DMS53 (cell line): ENCODE measurements at regions not wholly inside any gene's neighbourhood (a gene's known extent, or its start where the extent isn't known, plus 50 kb on each side); places are given as distances from the start of the nearest gene placed in this dataset.
"Not testable (repeated sequence)": the region's sequence is repeated elsewhere in the genome, so short reads cannot be mapped to it uniquely, and the experiment has no call there.

Experiments
- DNase-seq: peaks from one replicate; lab custom pipeline; 2025; lab: John Stamatoyannopoulos, UW

DNA sequence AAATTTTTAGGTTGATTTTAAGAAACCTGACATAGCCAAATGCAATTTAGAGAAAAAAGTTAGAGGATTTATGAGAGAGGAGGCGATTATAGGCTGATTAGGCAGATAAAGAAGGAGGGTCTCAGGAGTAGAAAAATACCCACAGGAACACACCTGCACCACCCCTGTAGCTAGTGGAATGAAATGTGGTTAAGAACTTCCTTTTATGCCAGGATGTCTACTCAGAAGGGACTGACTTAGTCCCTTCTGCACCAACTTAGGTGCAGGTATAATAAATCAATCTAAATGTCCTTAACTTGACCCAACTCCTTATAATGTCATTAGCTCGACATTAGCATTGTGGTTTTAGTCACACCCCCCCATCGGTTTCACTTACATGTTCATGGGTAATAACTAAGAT, 1274.5 kb upstream of the TMEFF2 start:
- DNase-seq = no peak

DNA sequence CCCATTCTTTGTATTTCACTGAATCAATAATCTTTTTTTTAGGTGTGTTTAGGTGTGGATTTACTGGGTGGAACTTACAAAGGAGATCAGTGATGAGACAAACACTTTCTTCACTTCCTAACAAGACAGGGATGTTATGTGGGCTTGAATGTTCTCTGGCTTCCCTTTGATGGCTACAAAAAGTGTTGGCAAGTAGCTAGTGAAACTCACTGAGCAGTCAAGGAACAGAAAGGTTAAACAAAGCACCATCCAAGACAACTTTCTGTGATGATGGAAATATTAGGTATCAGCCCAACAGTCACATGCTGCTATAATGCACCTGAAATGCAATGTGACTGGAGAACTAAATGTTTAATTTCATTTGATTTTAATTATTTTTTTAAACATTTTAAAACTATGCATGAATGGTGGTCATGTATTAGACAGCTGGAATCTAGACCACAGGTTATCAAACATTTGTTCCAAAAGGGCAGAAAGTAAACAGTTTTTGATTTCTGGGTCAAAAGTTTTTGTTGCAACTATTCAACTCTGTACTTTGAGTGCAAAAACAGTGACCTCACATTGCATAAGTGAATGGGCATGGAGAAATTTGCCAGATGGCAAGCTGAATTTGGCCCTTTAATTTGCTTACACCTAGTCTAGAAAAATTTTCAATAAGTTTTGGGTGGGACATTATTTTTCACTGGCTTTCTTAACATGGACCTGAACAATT, 1272.7 kb upstream of the TMEFF2 start:
- no peak for DNase-seq

DNA sequence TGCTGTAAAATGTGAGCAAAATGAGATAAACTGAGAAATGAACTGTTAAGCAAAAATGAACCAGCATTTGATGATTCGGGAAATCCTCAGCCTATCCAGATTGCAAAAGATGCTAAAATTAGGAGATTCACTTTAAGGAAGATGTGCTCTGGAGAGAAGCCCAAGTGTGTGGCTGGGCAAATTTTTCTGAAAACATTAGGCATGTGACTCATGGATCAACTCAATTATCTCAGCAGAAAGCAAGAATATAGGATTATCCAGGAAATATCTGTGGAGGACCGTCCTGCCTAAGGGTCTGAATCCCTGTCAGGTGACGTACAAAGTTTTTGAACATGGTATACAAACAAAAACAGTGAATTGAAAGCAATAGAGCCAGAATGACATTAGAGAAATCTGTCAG, 1268.3 kb upstream of the TMEFF2 start:
- no peak for DNase-seq

DNA sequence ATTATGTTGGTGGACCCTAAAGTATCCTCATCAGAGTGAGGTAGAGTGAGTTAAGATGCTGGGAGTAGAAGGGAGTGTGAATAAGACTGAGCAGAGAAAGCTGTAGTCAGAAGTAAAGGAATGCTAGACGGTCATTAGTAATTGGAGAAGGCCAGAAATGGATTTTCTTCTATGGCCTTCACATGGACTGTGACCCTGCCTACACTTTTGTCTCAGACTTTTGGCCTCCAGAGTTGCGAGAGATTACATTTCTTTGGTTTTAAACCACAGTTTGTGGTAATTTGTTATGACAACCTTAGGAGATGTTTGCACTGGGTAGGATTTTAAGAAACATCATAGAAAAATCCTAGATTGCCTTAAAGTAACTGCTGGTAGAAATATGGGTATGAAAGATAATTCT, 1267.7 kb upstream of the TMEFF2 start:
- DNase-seq = no peak

DNA sequence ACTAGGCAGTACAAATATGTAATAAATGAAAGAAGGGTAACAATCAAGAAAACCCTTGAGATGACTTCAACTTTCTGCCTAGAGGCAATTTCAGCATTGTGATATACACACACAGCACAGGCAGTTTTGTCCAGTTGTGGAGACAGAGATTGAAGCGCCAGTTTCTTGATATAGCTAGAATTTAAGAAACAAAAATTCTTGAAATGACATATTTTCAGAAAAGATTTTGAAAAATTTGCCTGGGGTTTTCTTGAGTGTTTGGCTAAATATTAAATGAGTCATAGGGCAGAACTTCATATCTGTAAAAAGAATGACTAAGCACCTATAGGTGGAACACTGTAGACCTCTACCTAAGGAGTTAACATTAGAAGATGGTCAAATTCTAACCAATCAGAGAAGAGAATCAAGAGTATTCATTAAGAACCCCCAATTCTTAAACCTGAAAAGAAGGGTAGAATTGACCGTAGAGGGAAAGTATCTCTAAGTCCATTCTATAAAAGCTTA, 1266.8 kb upstream of the TMEFF2 start:
- DNase-seq = peak; percentile 23

DNA sequence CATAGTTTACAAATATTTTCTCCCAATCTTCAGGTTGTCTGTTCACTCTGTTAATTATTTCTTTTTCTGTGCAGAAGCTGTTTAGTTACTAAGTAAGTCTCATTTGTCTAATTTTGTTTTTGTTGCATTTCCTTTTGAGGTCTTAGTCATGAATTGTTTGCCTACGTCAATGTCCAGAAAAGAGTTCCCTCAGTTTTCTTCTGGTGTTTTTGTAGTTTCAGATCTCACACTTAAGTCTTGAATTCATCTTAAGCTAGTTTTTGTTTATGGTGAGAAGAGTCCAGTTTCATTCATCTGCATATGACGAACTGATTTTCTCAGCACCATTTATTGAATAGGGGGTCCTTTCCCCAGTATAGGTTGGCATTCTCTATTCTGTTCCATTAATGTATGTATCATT, 1252.2 kb upstream of the TMEFF2 start:
- DNase-seq = no peak

DNA sequence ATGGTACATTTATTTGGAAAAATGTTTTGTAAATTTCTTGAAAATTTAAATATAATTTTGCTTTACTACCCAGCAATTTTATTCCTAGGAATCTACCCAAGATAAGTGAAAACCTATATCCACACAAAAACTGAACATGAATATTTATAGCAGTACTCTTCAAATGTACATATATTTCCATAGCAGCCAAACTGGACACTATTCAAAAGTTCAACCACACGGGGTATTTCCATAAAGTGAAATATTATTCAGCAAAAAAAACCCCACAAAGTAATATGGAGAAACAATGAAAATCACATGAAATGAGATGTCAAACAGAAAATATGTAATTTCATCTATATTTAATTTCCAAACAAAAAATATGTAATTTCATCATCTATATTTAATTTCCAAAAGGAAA, 1247.6 kb upstream of the TMEFF2 start:
- no peak for DNase-seq

DNA sequence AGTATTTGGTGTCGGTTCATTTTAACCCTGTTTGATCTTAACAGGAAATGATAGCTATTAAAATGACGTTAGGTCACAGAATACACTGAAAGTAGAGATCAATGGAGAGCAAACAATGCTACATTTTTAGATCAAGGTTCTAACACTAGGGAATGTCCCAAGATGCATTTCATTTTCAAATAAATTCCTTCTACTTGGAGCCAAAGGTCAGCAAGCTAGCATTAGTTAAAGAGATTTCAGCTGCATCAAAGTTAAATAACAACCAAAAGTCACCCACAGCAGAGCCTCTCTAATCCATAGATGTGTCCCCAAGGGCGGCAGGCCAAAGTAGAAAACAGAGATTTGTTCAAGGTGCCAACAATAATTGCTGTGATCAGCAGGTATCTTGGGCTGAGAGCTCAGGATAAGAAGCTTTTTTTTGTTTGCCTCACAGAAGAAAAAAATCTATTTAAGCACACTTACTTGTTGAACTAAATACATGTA, 1233.6 kb upstream of the TMEFF2 start:
- DNase-seq = peak; percentile 23

DNA sequence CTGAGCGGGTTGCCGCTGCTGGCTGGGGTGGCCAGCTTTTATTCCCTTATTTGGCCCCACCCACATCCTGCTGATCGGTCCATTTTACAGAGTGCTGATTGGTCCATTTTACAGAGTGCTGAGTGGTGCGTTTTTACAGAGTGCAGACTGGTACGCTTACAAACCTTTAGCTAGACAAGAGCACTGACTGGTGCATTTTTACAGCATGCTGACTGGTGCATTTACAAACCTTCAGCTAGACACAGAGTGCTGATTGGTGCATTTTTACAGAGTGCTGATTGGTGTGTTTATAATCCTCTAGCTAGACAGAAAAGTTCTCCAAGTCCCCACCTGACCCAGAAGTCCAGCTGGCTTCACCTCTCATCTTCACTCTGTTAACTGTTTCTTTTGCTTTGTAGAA, 1217.6 kb upstream of the TMEFF2 start:
- not testable (repeated sequence) for DNase-seq

DNA sequence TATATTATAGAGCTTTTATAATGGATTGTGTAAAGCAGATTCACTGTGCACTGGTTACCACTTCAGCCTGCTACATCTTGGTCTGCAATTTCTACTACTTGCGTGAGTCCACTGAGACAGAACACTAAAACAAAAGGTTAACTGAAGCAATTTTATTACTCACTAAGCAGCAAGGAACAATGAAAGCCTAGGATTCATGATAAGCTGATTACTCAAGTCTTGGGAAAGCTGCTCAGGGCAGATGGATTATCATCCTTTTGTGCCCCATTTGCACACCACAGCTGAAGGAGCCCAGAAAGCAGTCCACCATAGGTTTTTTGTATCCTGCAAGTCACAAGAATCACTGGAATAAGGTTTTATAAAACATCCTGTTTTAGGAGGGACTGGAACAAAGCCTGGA, 1215.2 kb upstream of the TMEFF2 start:
- DNase-seq = no peak

DNA sequence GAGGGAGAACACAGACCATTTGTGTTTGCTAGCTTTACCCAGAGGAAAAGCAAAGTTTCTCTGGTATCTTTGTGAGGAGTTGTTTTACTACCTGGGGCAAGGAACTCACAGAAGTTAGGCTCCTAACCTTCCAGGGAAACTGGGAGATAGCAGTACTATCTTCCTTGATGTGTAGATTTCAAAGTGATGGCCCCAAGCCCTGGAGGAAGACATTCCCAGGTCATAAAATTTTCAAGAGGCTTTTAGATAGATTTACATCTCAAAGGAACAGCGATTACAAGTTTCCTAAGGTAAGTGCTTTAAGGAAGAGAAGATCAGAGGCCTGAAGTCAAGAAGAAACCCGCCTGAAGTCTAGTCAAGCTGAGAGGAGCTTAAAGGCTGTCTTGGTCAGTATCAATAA, 1187.8 kb upstream of the TMEFF2 start:
- DNase-seq = no peak

DNA sequence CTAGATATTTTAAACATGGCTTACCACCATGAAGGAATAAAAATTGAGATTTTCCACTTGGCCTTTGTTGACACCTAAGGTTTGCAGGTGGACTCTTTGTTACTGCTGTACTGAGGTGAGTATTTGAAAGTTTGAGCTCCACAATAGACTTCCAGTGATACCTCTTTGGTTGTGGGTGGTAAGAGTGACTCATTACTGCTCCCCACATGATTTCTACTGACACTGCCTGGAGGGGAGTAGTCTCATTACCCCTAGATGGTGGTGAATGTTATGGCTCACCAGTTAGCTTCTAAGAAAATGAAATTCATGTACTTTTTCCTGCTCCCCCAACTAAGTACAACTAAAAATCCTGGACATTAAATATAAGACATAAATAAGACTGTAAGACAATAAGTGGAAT, 1183.1 kb upstream of the TMEFF2 start:
- DNase-seq = no peak

DNA sequence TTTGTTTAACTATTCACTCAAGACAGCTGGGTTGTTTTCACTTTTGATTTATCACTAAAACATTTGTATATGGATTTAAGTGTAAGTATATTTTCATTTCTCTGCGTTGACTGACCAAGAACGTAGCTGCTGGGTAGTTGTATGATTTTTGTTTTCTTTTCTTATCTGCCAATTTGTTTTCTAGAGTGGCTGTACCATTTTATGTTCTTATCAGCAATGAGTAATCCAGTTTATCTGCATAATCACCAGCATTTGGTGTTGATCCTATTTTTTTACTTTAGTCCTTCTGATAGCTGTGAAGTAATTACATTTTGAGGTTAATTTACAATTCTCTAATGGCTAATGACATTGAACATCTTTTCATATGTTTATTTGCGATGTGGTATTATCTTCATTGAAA, 1178.4 kb upstream of the TMEFF2 start:
- no peak for DNase-seq

DNA sequence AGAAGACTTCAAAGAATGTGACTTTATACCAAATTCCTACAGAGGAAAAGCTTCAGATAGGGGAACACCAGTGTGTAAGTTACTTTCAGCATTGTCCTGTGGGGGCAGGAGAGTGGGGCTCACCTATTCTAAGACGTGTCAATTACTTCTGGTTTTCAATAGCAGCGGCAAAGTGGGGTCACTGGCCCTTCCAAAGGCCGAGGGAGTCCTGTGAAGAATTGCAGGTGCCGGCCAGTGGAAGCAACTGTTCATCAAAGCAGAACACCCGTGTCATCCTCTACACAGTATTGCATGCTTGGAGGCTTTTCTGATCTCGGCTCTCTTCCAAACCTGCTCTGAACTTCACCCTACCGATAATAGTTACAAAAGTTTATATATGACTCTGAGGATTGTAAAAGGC, 1176.5 kb upstream of the TMEFF2 start:
- no peak for DNase-seq

DNA sequence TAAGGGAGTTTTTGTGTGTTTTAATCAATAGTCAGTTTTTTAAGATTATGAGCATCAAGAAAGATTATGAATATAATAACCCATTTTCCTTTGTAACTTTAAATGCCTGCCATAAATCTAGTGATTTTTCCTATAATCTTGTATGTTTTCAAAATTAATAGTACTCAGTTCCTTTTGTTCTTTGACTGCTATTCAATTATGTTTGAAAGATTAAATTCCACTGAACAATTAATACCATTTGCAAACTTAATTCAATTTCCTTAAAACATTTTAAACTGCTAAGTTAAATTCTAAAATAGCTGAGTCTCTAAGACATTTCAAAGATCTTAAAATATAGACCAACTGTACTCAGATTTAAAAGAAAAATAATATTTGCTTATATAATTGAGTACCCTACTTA, 1173.9 kb upstream of the TMEFF2 start:
- DNase-seq = no peak

DNA sequence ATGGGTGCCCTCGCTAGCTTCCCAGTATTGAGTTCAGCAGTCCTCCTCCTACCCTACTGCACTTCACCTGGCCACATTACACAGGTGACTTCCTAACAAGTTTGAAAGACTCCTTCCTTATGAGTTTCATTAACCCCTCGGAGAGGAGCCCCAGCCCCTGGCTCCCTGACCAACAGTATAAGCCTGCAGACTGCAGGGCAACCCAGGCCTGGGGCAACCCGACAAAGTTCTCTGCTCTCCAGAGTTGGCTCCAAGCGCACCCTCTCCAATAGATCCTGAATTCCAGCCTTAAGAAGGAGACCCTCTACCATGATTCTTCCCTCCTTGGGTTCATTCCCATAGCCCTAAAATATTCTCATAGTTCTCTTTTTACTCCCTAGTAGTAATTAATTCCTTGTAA, 1162.8 kb upstream of the TMEFF2 start:
- no peak for DNase-seq

DNA sequence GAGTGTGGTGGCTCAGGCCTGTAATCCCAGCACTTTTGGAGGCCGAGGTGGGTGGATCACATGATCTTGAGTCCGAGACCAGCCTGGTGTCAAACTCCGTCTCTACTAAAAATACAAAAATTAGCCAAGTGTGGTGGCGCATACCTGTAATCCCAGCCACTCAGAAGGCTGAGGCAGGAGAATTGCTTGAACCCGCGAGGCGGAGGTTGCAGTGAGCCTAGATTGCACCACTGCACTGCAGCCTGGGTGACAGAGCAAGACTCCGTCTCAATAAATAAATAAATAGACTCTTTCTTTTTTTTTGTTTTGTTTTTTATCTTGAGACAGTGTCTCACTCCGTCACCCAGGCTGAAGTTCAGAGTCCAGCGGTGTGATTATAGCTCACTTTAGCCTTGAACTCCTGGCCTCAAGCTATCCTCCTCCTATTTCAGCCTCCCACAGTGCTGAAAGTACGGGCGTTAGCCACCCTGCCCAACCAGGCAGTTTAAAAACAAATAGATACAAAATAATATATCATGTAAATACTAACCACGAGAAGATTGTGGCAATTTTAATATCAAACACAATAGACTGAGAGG, 1158.0 kb upstream of the TMEFF2 start:
- not testable (repeated sequence) for DNase-seq

DNA sequence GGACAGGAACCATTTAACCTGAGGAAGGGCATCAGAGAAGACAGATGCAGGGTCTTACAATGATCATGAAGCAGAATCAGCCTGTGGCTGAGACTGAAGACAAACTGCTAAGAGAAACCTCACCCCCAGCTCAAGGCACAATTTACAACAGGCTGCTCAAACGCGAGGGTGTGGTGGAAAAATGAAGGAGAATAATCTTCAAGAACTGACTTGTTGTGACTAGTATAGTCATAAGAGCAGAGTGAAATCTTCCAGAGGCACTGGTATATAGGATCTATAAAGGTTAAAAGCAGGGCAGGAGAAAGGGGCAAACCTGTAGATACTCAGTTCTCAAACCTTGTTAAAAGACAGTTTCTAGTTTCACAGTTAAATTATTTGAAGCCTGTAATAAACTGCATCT, 1155.8 kb upstream of the TMEFF2 start:
- DNase-seq = no peak

DNA sequence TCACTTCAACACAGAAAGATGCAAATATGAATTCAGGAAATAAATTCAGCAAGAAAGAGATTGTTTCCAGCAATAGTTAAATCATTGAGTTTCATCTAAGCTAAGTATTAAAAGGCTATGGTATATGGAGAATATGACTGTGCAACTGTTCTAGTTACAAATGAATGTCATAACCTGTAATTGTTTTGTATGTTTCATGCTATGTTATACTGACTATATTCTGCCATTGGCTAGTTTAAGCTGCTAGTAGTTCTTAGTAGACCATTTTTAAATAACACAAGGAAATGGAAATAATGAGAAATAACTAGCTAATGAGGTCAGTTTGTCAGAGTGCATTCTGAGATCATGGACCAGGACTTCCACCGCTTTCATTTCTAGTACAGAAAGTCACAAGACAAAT, 1154.9 kb upstream of the TMEFF2 start:
- no peak for DNase-seq

DNA sequence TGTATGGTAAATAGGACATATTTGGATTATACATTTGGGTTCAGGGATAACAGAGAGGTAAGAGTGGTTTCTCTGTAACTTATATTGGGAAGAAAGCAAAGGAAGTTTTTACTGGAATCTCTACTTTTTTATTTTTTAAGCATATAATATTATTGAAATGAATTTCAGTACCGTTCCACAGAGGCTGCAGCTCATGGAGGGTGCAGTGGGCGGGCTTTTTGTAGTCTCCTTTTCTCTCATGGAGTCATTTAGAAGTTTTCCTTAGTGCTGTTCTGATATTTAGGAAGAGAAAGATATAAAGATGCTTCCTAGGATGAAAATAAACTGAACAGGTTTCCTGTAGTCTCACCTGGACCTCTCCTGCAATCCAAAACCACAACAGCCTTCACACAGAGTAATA, 1153.3 kb upstream of the TMEFF2 start:
- peak; percentile 31 for DNase-seq

DNA sequence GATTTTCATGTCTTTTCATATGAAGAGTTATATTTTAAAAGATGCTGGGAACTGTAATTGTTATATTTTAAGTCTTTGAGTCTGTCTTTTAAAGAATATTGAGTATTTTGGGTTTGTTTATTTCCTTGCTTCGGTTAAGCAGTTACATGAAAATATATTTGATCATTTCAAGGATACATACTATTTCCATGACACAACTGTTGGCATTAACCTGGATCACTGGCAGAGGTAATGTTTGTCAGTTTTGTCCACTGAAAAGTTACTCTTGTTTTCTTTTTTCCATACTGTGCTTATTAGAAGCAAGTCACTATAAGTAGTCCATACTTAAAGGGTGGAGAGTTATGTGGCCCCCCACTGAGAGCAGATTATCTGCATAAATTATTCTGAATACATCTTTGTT, 1142.0 kb upstream of the TMEFF2 start:
- DNase-seq = no peak

DNA sequence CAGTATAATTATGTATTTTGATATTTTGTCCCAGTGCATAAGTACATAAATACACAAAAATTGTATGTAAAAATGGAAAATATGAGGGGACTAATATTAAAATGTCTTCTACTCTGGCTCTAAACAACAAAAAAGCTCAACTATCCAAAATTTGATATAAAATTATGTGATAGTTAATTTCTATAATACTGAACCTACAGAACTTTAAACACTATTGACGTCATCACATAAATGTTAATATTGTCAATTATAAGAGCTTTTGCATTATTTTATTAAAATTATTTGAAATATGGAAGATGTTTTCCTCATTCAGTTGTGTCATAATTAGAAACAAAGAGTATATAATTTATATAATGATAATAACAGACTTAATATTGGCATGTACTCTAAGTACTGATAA, 1139.7 kb upstream of the TMEFF2 start:
- DNase-seq = no peak

DNA sequence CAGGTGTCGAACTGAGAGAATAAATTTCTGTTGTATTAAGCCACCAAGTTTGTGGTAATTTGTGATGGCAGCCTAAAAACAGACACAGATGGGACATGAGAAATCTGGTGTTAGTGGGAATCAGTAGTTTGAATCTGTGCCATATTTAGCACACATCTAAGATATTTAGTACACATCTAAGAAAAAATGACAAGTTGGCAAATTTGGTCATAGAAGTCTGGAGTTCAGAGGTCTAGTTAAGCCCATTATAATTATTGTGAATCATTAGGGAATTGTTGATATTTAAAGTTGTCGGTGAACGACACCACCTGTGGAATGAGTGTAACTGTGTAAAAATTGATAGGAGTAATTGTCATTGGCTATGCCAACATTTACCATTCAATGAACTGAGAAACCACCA, 1138.8 kb upstream of the TMEFF2 start:
- DNase-seq = no peak

DNA sequence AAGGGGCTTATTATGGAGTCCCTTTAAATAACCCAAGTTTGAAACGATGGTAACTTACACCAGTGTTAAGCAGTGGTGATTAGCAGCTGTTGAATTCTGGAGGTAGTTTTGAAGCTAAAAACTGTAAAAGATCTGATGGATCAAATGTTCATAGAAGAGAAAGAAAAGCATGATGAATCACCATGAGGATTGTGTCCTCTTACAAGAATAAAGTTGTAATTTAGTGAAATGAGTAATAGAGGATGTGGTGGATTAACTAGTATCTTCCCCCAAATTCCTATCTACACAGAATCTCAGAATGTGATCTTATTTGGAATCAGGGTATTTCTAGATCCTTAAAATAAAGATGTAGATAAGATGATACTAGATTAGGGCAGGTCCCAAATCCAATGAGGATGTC, 1138.2 kb upstream of the TMEFF2 start:
- DNase-seq = no peak
